Keratinocyte (primary cell): ENCODE measurements at regions not wholly inside any gene's neighbourhood (a gene's known extent, or its start where the extent isn't known, plus 50 kb on each side); places are given as distances from the start of the nearest gene placed in this dataset.

Experiments used
- EZH2 ChIP-seq: IDR thresholded peaks from one replicate; pipeline ENCODE4 v1.6.1; 2012; ENCODE audit warnings: inconsistent platforms, mild to moderate bottlenecking, low read length, moderate library complexity
- TF ChIP-seq, protein P1 (sequence below), 3 experiments: IDR thresholded peaks in 1 of 3; conservative IDR thresholded peaks in 1 of 3; optimal IDR thresholded peaks in 1 of 3; 2 replicates in 2 of 3; 3 replicates in 1 of 3; pipeline versions ENCODE3 to v1.5.1; 2011; ENCODE audit warnings: low read length in 3 of 3, mild to moderate bottlenecking in 3 of 3, moderate library complexity in 2 of 3, control low read depth in 1 of 3, inconsistent platforms in 1 of 3; ENCODE audit not compliant: insufficient read depth in 2 of 3; ENCODE audit errors: extremely low read depth in 1 of 3

DNA sequence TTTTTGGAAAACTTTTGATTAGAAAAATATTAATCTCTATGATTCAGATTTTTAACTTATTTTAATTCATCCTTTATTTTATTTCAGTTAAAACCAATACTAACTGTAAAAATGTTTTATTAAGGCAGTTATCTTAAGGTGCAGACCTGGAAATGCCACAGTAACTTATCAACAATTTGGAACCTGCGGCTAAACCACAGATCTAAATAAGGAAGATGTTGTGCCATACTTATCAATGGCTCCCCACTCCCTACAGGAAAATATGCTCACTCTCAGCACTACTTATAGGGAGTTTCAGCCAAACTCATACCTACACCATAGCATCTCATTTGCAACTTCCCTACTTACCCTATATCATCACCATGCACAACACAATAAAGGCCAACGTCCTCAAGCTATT, 226.9 kb upstream of the KYNU start:
- TF ChIP-seq, protein P1, sequence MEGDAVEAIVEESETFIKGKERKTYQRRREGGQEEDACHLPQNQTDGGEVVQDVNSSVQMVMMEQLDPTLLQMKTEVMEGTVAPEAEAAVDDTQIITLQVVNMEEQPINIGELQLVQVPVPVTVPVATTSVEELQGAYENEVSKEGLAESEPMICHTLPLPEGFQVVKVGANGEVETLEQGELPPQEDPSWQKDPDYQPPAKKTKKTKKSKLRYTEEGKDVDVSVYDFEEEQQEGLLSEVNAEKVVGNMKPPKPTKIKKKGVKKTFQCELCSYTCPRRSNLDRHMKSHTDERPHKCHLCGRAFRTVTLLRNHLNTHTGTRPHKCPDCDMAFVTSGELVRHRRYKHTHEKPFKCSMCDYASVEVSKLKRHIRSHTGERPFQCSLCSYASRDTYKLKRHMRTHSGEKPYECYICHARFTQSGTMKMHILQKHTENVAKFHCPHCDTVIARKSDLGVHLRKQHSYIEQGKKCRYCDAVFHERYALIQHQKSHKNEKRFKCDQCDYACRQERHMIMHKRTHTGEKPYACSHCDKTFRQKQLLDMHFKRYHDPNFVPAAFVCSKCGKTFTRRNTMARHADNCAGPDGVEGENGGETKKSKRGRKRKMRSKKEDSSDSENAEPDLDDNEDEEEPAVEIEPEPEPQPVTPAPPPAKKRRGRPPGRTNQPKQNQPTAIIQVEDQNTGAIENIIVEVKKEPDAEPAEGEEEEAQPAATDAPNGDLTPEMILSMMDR (optimal IDR thresholded peaks at IDR 0.05 in 1 of 3, IDR thresholded peaks at IDR 0.05 in 1 of 3, conservative IDR thresholded peaks at IDR 0.05 in 1 of 3; ENCODE audit: extremely low read depth in 1 of 3, insufficient read depth in 2 of 3, low read length in 3 of 3) = no peak
- no peak for TF ChIP-seq EZH2
